GM12874 (cell line): ENCODE measurements at regions not wholly inside any gene's neighbourhood (a gene's known extent, or its start where the extent isn't known, plus 50 kb on each side); places are given as distances from the start of the nearest gene placed in this dataset.

Source experiments
- CTCF ChIP-seq: IDR thresholded peaks from 2 replicates; pipeline ENCODE4 v1.5.1; 2011; ENCODE audit warnings: low read depth, mild to moderate bottlenecking, control low read depth, low read length, moderate library complexity; ENCODE audit not compliant: insufficient read depth

- TF ChIP-seq CTCF = no peak
Observed at GRCh38 chr12:42725809-42726208, 136.3 kb upstream of the PRICKLE1 start.

GRCh38 chr12:42716491-42716891 lies 126.9 kb upstream of the PRICKLE1 start:
- TF ChIP-seq CTCF = no peak

GRCh38 chr12:42707312-42708226 lies 118.0 kb upstream of the PRICKLE1 start:
- TF ChIP-seq CTCF = no peak

- no peak for TF ChIP-seq CTCF
Observed at GRCh38 chr12:42706321-42706720, 116.8 kb upstream of the PRICKLE1 start.

GRCh38 chr12:42705863-42706262 lies 116.3 kb upstream of the PRICKLE1 start:
- TF ChIP-seq CTCF = no peak

- no peak for TF ChIP-seq CTCF
Observed at GRCh38 chr12:42704810-42705401, 115.4 kb upstream of the PRICKLE1 start.

GRCh38 chr12:42704340-42704739 lies 114.8 kb upstream of the PRICKLE1 start:
- TF ChIP-seq CTCF = no peak
